ENCODE measurements at regions not wholly inside any gene's neighbourhood (a gene's known extent, or its start where the extent isn't known, plus 50 kb on each side); places are given as distances from the start of the nearest gene placed in this dataset.

GRCh38 chr16:52364500-52364899 lies 182.4 kb downstream of the TOX3 start:
- intact Hi-C loops (cut with micrococcal nuclease), result no loop called here
- no peaks in the 10 kb centered on the region for H3K36me3 ChIP-seq
- no peaks in the 10 kb centered on the region for H3K9me3 ChIP-seq (replicated peaks)
- H3K27me3 ChIP-seq (ENCODE audit: low read depth), result no peaks in the 10 kb centered on the region
- no peak overlapping the region for H3K27ac ChIP-seq (replicated peaks)
- no peak for TF ChIP-seq CTCF (IDR thresholded peaks at IDR 0.05; ENCODE audit: borderline replicate concordance)
- no peak overlapping the region for H3K4me3 ChIP-seq
- H3K4me1 ChIP-seq, result no peaks in the 10 kb centered on the region
- DNase-seq, result no peak

- intact Hi-C loops (cut with micrococcal nuclease), result no loop called here
- no peak for TF ChIP-seq CTCF (IDR thresholded peaks at IDR 0.05; ENCODE audit: borderline replicate concordance)
Measured at GRCh38 chr16:52363082-52363481, 183.9 kb downstream of the TOX3 start.

GRCh38 chr16:52357711-52358110 lies 189.2 kb downstream of the TOX3 start:
- Histone ChIP-seq H3K36me3 (no peaks in the 10 kb centered on the region), H3K4me1 (no peaks in the 10 kb centered on the region), H3K27ac (replicated peaks) (no peak overlapping the region), H3K9me3 (replicated peaks) (peaks cover 23% of the 10 kb centered on the region), H3K4me3 (no peak overlapping the region), H3K27me3 (ENCODE audit: low read depth) (no peaks in the 10 kb centered on the region)
- intact Hi-C loops (cut with micrococcal nuclease), result no loop called here
- no peak for TF ChIP-seq CTCF (IDR thresholded peaks at IDR 0.05; ENCODE audit: borderline replicate concordance)
- no peak for DNase-seq

More at GRCh38 chr16:52363082-52363481, 183.9 kb downstream of the TOX3 start:
- Histone ChIP-seq H3K36me3 (no peaks in the 10 kb centered on the region), H3K27me3 (ENCODE audit: low read depth) (no peaks in the 10 kb centered on the region), H3K4me3 (no peak overlapping the region), H3K4me1 (no peaks in the 10 kb centered on the region), H3K27ac (replicated peaks) (no peak overlapping the region), H3K9me3 (replicated peaks) (peaks cover 7% of the 10 kb centered on the region)
- no peak for DNase-seq

- Histone ChIP-seq H3K9me3 (replicated peaks) (peaks cover 24% of the 10 kb centered on the region), H3K36me3 (no peaks in the 10 kb centered on the region), H3K27me3 (ENCODE audit: low read depth) (no peaks in the 10 kb centered on the region), H3K4me3 (no peak overlapping the region), H3K4me1 (no peaks in the 10 kb centered on the region), H3K27ac (replicated peaks) (no peak overlapping the region)
- TF ChIP-seq CTCF (IDR thresholded peaks at IDR 0.05; ENCODE audit: borderline replicate concordance), result no peak
- intact Hi-C loops (cut with micrococcal nuclease), result no loop called here
- no peak for DNase-seq
Measured at GRCh38 chr16:52353249-52353648, 193.7 kb downstream of the TOX3 start.

- TF ChIP-seq CTCF (IDR thresholded peaks at IDR 0.05; ENCODE audit: borderline replicate concordance), result no peak
- no peak overlapping the region for H3K4me3 ChIP-seq
- H3K36me3 ChIP-seq, result no peaks in the 10 kb centered on the region
- intact Hi-C loops (cut with micrococcal nuclease), result no loop called here
- H3K4me1 ChIP-seq, result no peaks in the 10 kb centered on the region
- H3K27me3 ChIP-seq (ENCODE audit: low read depth), result no peaks in the 10 kb centered on the region
- DNase-seq, result no peak
- peaks cover 6% of the 10 kb centered on the region for H3K9me3 ChIP-seq (replicated peaks)
- H3K27ac ChIP-seq (replicated peaks), result no peak overlapping the region
Measured at GRCh38 chr16:52351451-52351850, 195.5 kb downstream of the TOX3 start.

Measured in left ventricle myocardium inferior (tissue), 1 donor.